AG04449 (cell line): ENCODE measurements at regions not wholly inside any gene's neighbourhood (a gene's known extent, or its start where the extent isn't known, plus 50 kb on each side); places are given as distances from the start of the nearest gene placed in this dataset.

ENCODE experiments used
- CTCF ChIA-PET: fragments of 350-600 bp; formaldehyde crosslinking; extraction: SDS; loops from one replicate; lab custom pipeline; 2021; ENCODE audit warnings: antibody characterized with exemption; lab: Yijun Ruan, JAX
- POLR2A ChIA-PET: fragments of 400-600, 350-600 bp; formaldehyde crosslinking; extraction: SDS; loops from one replicate; lab custom pipeline; 2020; ENCODE audit warnings: antibody characterized with exemption, inconsistent platforms; lab: Yijun Ruan, JAX
- DNase-seq: peaks from one replicate; pipeline ENCODE4 v3.0.0-alpha.2; 2010; ENCODE audit warnings: low read depth, low spot score
- H3K4me3 ChIP-seq: 2 replicates; pipeline ENCODE4 v1.5.1; 2011; ENCODE audit warnings: low read depth, mild to moderate bottlenecking, control low read depth, low read length
- TF ChIP-seq, protein P1 (sequence below): IDR thresholded peaks from one replicate; pipeline ENCODE4 v1.5.1; 2011; ENCODE audit warnings: mild to moderate bottlenecking, moderate library complexity, low read length, control low read depth, inconsistent platforms; ENCODE audit not compliant: insufficient read depth; ENCODE audit errors: missing control alignments

DNA sequence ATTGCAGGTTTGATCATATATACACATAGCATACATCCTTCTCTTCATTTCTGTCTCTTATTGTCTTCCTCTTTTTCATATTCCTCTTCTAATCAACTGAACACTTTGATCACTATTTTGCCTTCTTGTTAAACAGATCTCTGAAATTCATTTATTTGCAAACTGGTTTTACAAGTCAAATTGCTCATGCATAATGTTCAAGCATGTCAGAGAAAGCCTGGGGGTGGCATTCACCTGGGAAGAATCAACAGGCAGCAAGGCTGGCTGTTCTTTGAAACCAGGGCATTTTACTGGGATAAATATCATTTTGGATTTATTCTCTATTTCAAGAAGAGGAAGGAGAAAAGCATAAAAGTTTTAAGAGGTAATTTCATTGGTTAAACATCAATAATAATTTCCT lies 66.9 kb upstream of the LRATD1 start:
- no peak overlapping the region for H3K4me3 ChIP-seq
- TF ChIP-seq, protein P1, sequence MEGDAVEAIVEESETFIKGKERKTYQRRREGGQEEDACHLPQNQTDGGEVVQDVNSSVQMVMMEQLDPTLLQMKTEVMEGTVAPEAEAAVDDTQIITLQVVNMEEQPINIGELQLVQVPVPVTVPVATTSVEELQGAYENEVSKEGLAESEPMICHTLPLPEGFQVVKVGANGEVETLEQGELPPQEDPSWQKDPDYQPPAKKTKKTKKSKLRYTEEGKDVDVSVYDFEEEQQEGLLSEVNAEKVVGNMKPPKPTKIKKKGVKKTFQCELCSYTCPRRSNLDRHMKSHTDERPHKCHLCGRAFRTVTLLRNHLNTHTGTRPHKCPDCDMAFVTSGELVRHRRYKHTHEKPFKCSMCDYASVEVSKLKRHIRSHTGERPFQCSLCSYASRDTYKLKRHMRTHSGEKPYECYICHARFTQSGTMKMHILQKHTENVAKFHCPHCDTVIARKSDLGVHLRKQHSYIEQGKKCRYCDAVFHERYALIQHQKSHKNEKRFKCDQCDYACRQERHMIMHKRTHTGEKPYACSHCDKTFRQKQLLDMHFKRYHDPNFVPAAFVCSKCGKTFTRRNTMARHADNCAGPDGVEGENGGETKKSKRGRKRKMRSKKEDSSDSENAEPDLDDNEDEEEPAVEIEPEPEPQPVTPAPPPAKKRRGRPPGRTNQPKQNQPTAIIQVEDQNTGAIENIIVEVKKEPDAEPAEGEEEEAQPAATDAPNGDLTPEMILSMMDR: no peak
- ChIA-PET POLR2A (no interaction called here), CTCF (no interaction called here)
- no peak for DNase-seq

DNA sequence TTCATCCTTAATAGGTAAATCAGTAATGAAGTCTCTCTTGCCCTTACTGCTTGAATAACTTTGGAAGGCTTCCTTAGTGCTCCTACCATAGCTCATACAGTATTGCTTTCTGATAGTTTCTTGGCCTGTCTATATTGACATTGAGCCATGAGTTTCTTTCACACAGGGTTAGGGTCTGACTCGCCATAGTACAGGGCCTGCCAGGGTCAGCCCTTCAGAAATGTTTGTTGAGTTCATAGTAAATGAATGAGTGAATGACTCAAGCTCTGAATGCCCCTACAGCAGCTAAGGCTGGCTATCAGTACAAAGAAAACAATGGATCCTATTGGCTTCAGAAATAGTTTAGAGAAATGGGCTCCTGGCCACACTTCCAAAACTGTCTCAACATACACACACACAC lies 65.0 kb upstream of the LRATD1 start:
- DNase-seq: no peak
- CTCF ChIA-PET: no interaction called here
- TF ChIP-seq, protein P1: no peak
- POLR2A ChIA-PET: interaction anchor here (0.7 kb wide), 1 partner anchor 202 kb away, joined by 4 read pairs; no protein-coding TSS in a partner anchor
- no peak overlapping the region for H3K4me3 ChIP-seq

DNA sequence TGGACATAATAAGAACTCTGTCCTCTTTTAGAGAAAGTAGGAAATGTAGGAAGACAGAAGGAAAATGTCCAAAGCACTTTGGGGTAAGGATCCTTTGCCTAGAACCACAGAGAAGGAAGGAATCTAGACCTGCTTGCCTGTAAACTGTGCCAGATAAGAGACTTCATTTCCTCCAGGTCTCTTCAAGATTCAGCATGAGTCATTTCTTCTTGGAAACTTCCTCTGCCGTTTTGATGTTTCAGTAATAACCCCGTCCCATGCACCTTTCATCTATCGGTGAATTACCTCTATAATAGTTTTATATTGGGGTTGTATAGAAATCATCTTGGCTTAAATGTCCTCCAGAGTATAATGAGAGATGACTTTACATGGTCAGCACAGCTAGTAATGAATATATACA lies 63.2 kb upstream of the LRATD1 start:
- POLR2A ChIA-PET: no interaction called here
- TF ChIP-seq, protein P1: no peak
- DNase-seq: no peak
- CTCF ChIA-PET: no interaction called here
- H3K4me3 ChIP-seq: no peak overlapping the region

DNA sequence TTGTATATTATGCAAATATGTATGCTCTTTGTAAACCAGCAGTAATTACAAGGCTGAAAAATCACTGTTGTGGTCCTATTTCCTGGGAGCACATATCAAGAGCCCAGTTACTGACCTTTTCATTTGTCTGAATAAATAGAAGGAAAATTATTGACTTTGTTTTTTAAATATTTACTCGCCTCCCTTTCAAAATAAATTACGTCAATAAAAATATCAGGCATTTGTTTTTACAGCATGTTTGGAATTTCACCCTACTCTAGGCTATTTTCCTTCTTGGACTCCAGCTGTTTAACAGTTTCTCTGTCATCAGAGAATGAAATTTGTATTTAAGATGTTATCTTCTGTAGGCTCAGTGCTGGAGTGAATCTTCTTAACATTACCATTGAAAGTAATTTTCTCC lies 59.9 kb upstream of the LRATD1 start:
- no peak overlapping the region for H3K4me3 ChIP-seq
- TF ChIP-seq, protein P1: no peak
- DNase-seq: no peak
- ChIA-PET CTCF (no interaction called here), POLR2A (no interaction called here)

DNA sequence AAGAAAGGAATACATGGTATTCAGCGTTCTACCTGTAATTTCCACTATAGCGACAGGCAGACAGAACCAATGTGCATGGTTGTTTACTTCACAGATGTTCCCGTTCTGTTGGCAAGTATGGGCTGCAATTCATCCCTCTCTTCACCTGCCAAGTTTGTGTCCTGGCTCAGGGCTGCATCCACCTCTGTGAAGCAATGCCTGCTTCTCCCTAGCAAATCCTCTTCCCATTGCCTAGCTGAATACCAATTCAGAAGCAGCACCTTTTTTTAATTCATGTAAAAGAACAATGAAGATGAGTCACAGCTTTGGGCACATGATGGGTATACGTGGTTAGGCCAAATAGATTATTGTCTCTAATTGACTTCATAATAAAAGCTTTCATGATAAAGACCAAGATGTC lies 54.7 kb upstream of the LRATD1 start:
- ChIA-PET CTCF (no interaction called here), POLR2A (no interaction called here)
- TF ChIP-seq, protein P1: no peak
- H3K4me3 ChIP-seq: no peak overlapping the region
- no peak for DNase-seq
